Activated CD4-positive, alpha-beta T cell treated with anti-CD3 and anti-CD28 coated beads for 24 hours (primary cell): ENCODE measurements at regions not wholly inside any gene's neighbourhood (a gene's known extent, or its start where the extent isn't known, plus 50 kb on each side); places are given as distances from the start of the nearest gene placed in this dataset.
"Not testable (repeated sequence)": the region's sequence is repeated elsewhere in the genome, so short reads cannot be mapped to it uniquely, and the experiment has no call there.

Experiments
- DNase-seq, 2 donors: peaks; one replicate each; pipeline ENCODE4 v3.0.0-alpha.2; 2020; ENCODE audit warnings: low read depth in 2 of 2

DNA sequence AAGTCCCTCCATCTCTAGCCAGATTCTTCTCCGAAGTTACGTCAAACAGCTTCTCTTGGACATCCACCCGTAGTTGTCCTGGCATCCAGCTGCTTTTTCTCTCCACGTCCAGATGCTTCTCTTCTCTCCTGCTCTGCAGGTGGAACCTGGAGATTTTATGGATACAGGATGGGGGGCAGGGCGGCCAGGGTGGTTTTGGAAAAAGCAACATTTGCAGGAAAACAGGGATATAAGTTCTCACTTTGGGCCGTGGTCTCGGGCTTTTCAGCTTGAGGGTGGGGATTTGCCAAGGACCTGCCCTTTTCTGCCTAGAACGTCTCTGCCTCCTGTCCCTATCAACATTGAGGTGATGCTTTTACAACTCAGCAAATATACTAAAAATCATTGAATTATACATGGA is 1941.6 kb upstream of the C9orf72 start:
- DNase-seq: no peak

DNA sequence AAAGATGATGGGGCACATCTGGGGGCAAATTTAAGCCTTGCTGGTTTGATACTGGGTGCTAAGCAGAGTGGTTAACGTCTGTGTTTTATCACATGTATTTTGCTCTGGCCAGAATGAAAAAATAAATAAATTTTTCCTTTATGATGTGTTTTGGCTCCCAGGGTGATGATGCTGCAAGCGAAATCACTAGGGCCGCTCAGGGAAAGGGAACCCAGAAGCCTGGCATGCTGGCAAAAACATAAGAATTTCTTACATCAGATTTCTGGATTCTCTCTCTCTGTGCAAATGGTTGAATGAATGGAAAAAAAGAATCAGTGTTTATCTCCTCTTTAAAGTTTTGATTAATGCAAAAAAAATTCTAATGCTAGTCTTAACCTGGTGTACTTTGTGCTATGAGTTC is 1975.2 kb upstream of the C9orf72 start:
- DNase-seq: no peak

DNA sequence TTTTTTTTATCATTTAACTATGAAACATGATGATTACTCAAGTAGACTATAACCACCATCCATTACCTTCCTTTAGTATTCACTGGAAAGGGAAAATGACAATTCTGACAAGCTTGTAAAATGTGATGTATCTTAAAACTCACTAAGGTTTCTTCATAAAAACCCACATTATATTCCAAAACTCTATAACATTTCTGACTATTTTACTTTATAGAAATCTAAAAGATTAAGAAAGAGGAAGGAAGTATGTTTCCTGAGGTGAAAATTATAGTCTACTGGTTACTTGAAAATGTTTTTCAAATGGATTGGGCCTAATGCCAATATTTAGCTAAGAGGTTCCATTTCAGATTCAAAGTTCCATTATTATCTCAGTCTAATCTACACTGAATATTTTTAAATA is 1982.2 kb upstream of the C9orf72 start:
- DNase-seq: no peak

DNA sequence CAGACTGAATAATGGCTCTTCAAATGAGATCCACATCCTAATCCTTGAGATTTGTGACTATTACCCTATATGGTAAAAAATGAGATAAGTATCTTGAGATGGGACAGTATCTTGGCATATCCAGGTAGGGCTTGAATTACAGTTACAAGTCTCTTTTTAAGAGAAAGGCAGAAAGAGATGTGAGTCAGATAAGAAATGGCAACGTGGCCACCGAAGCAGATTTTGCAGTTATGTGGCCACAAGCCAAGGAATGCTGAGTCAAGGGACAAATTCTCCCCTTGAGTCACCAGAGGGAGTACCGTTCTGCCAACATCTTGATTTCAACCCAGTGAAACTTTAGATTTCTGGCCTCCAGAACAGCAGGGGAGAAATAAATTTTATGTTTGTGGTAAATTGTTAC is 1983.0 kb upstream of the C9orf72 start:
- no peak for DNase-seq

DNA sequence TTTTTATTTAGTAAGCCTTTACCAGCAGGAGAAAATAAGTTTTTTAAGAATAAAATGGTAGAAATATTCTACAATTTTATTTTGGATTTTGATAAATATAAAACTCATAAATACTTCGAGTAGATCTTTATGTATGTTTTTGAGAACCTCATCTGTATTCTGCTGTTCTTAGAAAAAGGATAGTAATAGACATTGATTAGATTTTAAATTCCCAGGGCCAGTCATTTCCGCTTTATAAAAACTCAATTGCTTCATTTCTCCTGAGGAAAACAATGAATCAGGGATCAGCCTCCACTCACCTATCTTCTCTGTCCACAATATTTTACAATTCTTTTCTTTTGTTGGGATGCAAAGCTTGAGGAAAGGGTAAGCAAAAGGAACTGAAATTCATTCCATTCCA is 1983.5 kb upstream of the C9orf72 start:
- no peak for DNase-seq

DNA sequence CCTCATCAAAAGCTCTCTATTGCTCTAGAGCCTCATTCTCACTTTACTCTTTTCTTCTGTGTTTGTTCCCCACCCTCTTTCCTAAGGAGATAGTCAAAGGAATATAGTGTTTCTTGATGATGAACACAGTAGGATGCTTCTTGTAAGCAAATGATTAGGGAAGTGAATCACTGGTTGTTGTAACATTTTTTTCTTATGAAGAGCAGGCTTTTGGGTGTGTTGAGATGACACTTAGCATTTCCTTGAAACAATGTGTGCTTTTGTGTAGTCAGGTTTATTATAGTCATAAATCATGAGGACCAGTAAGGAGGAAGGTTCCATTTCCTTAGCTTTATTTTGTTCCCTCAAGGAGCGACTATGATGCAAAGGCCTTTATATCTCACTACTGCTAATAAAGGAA is 1991.3 kb upstream of the C9orf72 start:
- no peak for DNase-seq

DNA sequence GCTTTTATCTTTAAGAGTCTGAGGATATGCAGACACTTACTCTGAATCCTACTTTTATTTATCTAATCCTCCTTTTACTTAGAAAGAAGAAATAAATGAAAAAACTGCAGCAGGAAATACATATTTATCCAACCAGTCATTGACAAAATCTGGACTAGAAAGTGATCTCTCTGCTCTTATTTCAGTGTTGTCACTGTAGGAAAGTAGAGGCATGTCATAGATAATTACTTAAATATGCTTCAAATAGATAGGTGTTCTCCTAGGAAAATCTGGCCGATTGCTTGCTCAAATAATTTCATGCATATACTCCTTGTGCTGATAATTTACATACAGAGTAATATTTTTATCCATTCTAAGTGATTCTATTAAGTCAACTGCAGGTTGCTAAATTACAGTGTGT is 2001.9 kb upstream of the C9orf72 start:
- no peak for DNase-seq

DNA sequence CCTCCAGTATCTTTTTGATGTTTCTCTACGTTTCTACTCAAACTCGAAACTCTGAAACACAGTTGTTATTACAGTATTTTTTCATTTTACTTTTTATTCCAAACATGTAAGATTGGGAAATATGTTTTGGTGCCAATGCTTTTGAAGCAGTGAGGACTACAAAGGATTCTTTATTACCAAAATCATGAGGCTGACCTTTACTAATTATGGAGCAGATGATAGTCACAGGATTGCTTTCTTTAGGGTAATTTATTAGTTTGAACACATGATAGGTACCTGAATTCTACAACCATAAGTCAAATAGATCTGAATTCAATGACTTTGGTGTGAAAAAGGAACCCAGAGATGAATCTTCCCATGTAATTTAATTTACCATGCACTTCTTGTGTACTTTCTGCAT is 2015.1 kb upstream of the C9orf72 start:
- no peak for DNase-seq

DNA sequence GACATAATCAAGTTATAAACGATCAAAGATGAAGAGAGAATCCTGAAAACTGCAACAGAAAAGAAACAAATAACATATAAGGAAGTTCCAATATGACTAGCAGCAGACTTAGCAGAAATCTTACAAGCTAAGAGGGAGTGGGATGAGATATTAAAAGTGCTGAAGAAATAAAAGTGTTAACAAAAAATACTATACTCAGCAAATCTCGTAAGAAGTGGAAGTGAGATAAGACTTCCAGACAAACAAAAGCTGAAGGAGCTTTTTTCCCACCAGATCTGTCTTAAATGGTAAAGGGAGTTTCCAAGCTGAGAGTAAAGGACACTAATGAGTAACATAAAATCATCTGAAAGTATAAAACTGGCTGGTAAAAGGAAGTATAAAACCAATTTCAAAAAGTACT is 2036.0 kb upstream of the C9orf72 start:
- DNase-seq: no peak

DNA sequence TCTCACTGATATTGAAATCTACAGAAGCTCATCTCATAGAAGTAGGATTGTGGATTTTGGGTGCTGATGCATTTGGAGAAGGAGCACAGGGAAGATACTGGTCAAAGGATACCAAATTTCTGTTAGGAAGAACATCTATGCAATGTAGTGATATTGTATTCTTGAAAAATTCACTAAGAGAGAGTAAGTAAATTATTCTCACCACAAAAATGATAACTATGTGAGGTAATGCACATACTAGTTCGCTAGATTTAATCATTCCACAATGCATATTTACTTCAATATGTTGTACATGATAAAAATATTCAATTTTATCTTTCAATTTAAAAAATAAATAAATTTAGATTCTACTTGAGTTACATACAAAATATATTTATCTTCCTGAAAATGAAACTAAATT is 2040.5 kb upstream of the C9orf72 start:
- no peak for DNase-seq

DNA sequence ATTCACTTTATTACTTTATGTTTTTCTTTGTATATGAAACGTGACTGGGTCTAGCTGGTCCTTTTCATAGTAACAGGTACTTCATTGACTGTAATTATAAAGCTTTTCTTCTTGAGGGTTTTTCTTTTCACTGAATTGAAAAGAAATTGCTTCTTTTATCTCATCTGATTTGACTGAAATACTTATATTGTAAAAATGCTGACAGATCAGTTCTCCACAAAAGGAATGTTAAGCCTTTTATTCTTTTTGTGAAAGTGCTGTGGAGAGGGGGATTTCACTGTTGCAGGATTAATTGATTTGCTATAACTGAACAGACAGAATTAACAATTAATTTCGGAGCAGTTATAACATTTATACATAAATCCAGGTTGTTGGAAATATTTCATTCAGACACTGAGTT is 2043.6 kb upstream of the C9orf72 start:
- DNase-seq: no peak

DNA sequence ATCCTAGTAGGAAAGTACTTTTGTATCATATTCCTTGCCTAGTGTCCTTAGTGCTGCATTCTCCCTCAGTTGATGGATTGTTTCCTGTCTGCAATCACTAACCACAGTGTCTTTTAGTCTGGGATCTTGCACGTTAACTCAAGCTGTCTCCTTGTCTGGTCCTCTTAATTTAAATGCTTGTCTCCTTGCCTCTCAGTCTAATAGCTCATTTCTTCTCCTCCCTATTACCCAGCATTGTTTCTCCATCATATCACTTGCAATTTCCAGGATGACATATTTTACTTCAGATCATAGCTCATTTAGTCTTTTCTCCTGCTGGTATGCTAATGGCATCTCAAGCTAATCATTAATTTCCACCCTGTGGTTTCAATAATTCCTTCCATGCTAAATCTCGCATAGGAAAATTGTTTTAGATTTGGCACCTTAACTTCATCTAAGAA is 2052.0 kb upstream of the C9orf72 start:
- DNase-seq: no peak

DNA sequence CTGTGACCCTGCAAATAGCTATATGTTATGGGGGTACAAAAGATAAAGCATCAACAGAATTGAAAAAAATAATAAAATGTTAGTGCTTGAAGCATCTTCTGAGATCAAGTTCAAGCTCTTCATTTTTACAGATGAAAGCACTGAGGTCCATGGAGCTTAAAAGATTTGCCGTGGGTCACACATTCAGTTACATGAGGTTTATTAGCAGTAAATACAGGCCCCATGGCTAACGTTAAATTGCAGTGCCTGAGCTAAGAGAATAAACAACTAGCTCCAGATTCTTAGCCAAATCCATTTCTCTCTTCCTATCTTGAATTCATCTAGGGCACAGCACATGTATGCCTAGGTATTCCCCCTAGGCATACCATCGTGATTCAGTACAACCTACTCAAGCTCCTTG is 2052.7 kb upstream of the C9orf72 start:
- no peak for DNase-seq

DNA sequence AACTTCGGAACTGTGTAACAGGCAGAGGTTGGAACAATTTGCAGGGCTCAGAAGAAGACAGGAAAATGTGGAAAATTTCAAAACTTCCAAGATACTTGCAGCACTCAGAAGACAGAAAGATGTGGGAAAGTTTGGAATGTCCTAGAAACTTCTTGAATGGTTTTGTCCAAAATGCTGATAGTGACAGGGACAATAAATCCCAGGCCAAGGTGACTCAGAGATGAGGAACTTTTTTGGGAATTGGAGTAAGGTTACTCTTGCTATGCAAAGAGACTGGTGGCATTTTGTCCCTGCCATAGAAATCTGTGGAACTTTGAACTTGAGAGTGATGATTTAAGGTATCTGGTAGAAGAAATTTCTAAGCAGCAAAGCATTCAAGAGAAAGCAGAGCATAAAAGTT is 2055.6 kb upstream of the C9orf72 start:
- DNase-seq: not testable (repeated sequence)

DNA sequence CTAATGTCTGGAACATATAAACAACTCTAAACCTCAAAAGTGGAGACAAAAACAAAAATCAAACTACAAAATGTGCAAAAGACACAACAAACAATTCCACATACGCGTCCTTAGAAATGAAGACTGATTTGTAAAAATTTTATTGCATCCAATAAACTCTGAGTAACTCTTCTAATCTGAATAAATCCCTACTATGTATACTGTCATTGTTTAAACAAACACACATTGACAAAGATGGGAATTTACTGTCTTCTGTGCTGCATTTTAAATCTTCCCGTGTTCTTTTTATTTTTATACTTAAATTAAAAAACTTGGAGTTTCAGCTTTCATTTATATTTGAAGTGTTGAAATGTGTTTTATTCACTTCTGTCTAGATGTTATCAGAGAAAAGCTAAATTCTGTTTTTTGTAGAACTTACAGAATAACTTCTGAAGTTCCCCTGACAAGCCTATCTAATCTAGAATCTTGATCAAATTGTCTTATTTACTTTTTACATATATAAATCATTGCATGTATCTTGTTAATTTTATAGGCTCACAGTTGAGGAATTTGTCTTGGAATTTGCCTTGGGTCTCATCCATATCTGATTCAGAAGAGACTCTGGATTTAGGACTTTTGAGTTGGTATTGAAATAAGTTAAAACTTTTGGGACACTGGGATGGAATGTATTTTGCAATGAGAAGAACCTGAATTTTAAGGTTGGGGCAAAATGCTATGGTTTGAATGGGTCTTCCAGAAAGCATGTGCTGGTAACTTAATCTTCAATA is 2064.4 kb upstream of the C9orf72 start:
- DNase-seq: no peak

DNA sequence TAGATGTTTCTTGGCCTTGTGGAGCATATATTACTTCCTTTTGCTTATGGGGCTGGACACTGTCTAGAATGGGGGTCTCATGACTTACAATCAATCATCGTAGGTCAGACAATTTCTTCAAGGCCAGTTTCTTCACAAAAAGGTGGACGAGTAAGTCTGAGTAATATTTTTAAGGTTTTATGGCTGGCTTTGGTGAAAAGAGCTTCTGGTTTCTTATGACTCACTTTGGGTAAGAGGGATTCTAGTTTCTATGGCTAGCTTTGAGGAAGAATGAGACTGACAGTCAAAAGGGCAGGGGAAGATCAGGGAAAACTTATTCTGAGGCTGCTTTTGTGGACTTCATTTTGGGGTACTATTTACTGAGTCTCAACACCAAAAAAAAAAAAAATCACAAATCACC is 2067.2 kb upstream of the C9orf72 start:
- no peak for DNase-seq

DNA sequence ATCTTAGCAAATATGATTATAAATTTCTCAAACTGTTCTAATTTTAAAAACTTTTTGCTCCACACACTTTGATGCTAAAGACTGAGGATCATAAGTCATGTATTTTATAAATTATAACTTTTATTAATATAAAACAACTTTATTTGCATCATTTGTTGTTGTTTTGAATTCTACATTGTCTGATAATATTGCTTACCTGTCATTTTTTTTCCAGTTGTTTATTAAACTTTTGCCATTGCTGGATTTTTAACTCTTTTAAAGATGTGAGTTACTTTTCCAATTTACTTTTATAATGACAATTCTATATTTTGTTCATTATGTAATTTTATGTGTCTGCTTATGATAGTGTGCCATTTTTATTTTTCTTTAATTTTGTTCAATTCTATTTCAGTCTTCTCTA is 2071.2 kb upstream of the C9orf72 start:
- no peak for DNase-seq

DNA sequence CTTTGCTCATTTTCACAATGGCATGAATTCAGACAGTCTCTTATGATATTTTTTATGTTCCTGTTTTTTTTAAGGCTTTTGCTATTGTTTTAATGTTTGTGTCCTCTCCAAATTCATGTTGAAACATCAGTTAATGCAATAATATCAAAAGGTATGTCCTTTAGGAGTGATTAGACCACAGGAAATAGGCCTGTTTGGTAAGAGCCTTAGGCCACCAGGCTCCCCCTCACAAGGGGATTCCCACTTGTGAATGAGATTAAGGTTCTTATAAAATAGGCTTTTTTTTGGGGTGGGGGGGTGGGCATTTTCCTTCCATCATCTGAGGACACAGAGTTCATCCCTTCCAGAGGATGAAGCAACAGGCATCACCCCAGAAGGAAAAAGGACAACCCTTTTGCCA is 2074.2 kb upstream of the C9orf72 start:
- no peak for DNase-seq

DNA sequence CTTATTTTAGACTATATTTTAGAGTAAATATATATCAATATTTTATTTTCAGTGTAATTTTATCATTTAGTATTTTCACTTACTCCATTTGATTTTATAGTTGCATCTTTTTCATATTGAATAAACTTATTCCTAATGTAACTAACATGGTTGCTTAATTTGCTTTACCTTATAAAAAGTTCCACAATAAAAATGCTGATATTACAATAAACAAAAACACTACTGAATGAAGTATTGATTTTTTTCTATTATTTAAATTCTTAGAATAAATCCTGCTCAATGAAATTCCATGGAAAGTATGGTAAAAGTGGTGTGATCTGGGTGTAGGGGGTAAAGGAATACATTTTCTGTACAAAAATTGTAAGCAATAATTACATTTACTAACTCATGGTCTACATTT is 2074.9 kb upstream of the C9orf72 start:
- DNase-seq: no peak

DNA sequence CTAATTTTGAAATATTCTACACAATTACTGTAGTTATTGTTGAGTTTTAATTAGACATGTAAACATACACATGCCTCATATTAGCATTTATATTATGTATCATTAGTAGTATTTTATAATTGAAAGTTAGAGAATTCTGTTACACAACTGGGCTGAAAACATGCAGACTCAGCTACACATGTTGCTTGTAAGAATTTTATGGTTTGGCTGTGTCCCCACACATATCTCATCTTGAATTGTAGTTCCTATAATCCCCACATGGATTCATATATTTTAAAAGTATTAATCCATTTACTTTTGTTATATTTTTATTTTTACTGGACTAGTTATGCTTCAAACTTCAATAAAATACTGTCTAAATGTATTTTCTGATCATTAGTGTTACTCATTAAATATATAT is 2075.3 kb upstream of the C9orf72 start:
- no peak for DNase-seq

DNA sequence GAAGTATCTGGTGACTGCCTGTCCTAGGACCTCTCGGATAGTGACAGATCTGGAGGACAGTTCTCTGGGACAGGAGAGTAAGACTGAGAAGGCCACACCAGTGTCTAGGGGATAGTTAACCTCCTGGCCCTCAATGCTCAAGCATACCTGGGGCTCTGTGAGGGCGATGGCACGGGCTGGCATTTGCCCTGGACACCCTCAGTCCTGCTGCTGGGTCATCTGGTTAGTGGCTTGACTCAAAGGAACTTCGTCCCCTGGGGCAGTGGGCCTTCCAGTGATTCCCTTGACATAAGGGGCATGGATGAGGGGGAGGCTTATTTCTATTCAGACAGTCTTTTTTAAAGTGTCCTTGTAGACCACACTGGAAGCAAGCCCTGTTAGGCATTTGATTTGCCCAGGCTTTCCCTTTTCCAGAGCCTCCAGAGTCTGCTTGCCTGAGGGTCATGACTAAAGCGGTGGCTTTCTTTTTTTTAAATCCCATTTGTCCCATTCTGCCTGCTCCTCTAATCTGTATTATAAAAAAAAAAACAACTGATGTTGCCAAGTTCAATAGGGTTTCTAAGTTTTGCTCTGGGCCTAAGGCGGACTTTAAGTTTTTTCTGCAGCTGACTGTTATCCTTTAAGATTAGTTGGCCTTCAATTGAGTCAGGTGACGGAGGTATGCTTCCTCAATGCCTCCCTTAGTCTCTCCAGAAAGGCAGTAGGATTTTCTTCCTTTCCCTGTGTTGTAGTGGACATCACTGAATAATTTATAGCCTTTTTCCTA is 2083.5 kb upstream of the C9orf72 start:
- no peak for DNase-seq

DNA sequence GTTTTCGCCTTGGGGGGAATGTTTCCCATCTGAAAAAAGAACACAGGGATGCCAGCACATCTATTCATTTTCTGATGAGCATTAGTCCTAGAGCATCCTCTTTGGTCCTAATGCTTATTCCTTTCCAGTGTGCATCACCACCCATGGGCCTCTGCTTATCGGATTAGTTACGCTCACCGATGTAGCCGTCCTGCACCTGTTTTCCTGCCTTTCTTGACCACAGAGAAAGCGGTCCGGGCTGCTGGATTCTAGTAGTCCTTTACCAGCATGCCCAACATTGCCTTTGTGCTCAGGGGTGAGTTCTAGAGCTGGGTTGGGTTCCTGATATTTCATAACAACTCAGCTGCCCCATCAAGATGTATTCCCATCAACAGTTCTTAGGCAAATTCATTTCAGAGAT is 2084.5 kb upstream of the C9orf72 start:
- no peak for DNase-seq

DNA sequence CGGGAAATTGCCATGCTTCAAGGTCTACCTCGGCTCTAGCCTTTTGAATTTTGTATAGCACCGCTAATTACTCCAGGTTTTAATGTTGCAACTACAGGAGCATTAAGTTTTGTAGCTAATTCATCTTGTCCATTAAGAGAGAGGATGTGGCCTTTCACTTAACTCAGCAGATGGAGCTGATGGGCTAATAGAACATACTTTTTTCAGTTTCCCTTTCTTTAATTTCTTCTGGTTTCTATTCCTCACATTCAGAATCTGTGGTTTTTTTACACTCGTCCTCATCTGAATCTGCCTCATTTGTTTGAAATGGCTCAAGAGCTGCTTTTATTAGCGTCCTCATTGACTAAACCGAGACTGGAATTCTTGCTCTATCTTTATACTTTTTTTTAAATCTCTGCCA is 2085.7 kb upstream of the C9orf72 start:
- no peak for DNase-seq

DNA sequence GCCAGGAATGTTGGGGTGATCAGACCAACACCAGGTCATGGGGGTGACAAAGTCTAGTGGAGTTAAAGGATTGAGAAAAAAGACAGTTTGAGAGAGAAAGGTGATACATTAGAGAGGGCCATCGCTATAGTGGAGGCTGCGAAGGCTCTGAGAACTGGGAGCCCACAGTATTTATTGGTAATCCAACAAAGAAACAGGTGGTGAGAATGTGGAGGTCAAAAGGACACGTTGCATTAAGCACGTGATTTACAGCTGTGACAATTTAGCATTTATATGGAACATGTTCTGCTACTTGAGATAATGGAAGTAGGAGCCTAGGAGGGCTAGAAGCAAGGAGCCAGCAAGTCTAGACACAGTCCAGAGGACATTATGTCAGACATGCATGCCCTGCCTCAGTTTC is 2086.5 kb upstream of the C9orf72 start:
- no peak for DNase-seq
